OCI-LY1 (cell line): ENCODE measurements at regions not wholly inside any gene's neighbourhood (a gene's known extent, or its start where the extent isn't known, plus 50 kb on each side); places are given as distances from the start of the nearest gene placed in this dataset.
"Not testable (repeated sequence)": the region's sequence is repeated elsewhere in the genome, so short reads cannot be mapped to it uniquely, and the experiment has no call there.

Experiments
- H2AFZ ChIP-seq: fragments of 200-600 bp; sonication (generic), shearing (Covaris generic); 2 replicates; pipeline ENCODE4 v1.6.0; 2014; ENCODE audit warnings: antibody characterized with exemption, mild to moderate bottlenecking, low read length
- H3F3A ChIP-seq: fragments of 200-600 bp; sonication (generic), shearing (Covaris generic); 2 replicates; pipeline ENCODE4 v1.6.0; 2014; ENCODE audit warnings: mild to moderate bottlenecking, antibody characterized with exemption, low read length, moderate library complexity; ENCODE audit not compliant: insufficient read depth
- H3K27ac ChIP-seq: fragments of 200-600 bp; sonication (generic); 2 replicates; pipeline ENCODE4 v1.5.1; 2014; ENCODE audit warnings: low read length, mixed run types, mild to moderate bottlenecking, low read depth; ENCODE audit not compliant: poor library complexity, severe bottlenecking
- H3K27me3 ChIP-seq: fragments of 200-600 bp; sonication (generic); 2 replicates; pipeline ENCODE4 v1.6.0; 2014; ENCODE audit warnings: antibody characterized with exemption, mild to moderate bottlenecking, low read length, moderate library complexity; ENCODE audit not compliant: insufficient read depth
- H3K36me3 ChIP-seq: fragments of 200-600 bp; sonication (generic); 2 replicates; pipeline ENCODE4 v1.6.1; 2014; ENCODE audit warnings: mild to moderate bottlenecking, antibody characterized with exemption, low read length, moderate library complexity, mixed read lengths; ENCODE audit not compliant: insufficient read depth
- H3K4me1 ChIP-seq: fragments of 200-600 bp; sonication (generic); 2 replicates; pipeline ENCODE4 v1.5.1; 2014; ENCODE audit warnings: mild to moderate bottlenecking, low read length, moderate library complexity; ENCODE audit not compliant: insufficient read depth, severe bottlenecking
- H3K4me2 ChIP-seq: fragments of 200-600 bp; sonication (generic), shearing (Covaris generic); 2 replicates; pipeline ENCODE4 v1.6.1; 2014; ENCODE audit warnings: low read length
- H3K4me3 ChIP-seq: fragments of 200-600 bp; sonication (generic); 2 replicates; pipeline ENCODE4 v1.5.1; 2014; ENCODE audit warnings: low read length, low read depth, mild to moderate bottlenecking, mixed read lengths; ENCODE audit not compliant: poor library complexity, severe bottlenecking
- H3K79me2 ChIP-seq: fragments of 200-600 bp; shearing (Covaris generic); 2 replicates; pipeline ENCODE4 v1.6.1; 2016; ENCODE audit warnings: mixed run types, low read length, mixed read lengths; ENCODE audit not compliant: insufficient read depth
- H3K9ac ChIP-seq: fragments of 200-600 bp; sonication (generic), shearing (Covaris generic); 2 replicates; pipeline ENCODE4 v1.6.1; 2014; ENCODE audit warnings: mild to moderate bottlenecking, low read length, mixed read lengths
- H3K9me2 ChIP-seq: fragments of 200-600 bp; sonication (generic), shearing (Covaris generic); 2 replicates; pipeline ENCODE4 v1.6.1; 2014; ENCODE audit warnings: low read depth, mild to moderate bottlenecking, low read length, mixed read lengths
- H3K9me3 ChIP-seq: fragments of 200-600 bp; shearing (Covaris generic); 2 replicates; pipeline ENCODE4 v1.6.1; 2014; ENCODE audit warnings: low read length, mixed read lengths
- H4K20me1 ChIP-seq: fragments of 200-600 bp; sonication (generic), shearing (Covaris generic); 2 replicates; pipeline ENCODE4 v1.6.0; 2016; ENCODE audit warnings: mild to moderate bottlenecking, low read length; ENCODE audit not compliant: insufficient read depth
- EZH2 ChIP-seq: fragments of 200-600 bp; sonication (generic), shearing (Covaris generic); IDR thresholded peaks from 2 replicates; pipeline ENCODE4 v1.8.0; 2017; ENCODE audit warnings: borderline replicate concordance, mixed run types, mild to moderate bottlenecking, antibody characterized with exemption, low read length, moderate library complexity, mixed read lengths
- TF ChIP-seq, protein P1 (sequence below): fragments of 200-600 bp; sonication (generic), shearing (Covaris generic); IDR thresholded peaks from 2 replicates; pipeline ENCODE4 v1.5.1; 2017; ENCODE audit warnings: mild to moderate bottlenecking, antibody characterized with exemption, low read length, moderate library complexity, mixed read lengths

DNA sequence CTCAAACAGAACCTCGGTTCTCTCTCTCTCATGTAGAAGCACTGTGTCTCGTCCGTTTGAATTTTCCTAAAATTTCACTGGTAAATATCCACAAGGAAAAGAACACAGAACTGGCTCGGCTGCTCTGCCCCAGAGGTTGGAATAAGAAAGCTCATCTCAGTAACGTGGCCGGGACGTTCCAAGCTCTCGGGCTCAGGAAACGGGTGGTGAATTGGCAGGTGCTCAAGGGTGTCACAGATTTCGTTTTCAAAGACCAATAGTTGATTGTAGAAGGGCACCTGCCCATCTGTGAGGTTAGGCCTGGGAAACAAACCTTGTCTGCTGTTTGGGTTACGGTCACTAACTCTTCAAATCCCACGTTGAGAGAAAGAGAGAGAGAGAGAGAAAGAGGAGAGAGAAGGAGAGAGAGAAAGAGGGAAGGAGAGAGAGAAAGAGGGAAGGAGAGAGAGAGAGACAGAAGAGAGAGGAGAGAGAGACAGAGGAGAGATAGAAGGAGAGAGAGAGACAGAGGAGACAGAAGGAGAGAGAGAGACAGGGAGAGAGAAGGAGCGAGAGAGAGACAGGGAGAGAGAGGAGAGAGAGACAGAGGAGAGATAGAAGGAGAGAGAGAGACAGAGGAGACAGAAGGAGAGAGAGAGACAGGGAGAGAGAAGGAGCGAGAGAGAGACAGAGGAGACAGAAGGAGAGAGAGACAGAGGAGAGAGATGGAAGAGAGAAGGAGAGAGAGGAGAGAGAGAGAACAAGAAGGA, 106.6 kb downstream of the CRLF2 start:
- H3K9me2 ChIP-seq, result no peaks in the 10 kb centered on the region
- no peaks in the 10 kb centered on the region for H3K79me2 ChIP-seq
- H3K9me3 ChIP-seq, result no peaks in the 10 kb centered on the region
- no peaks in the 10 kb centered on the region for H4K20me1 ChIP-seq
- no peaks in the 10 kb centered on the region for H3K27me3 ChIP-seq
- H3K9ac ChIP-seq, result no peak overlapping the region
- H3K27ac ChIP-seq, result no peak overlapping the region
- no peak overlapping the region for H3K4me2 ChIP-seq
- TF ChIP-seq EZH2, result no peak
- TF ChIP-seq, protein P1, sequence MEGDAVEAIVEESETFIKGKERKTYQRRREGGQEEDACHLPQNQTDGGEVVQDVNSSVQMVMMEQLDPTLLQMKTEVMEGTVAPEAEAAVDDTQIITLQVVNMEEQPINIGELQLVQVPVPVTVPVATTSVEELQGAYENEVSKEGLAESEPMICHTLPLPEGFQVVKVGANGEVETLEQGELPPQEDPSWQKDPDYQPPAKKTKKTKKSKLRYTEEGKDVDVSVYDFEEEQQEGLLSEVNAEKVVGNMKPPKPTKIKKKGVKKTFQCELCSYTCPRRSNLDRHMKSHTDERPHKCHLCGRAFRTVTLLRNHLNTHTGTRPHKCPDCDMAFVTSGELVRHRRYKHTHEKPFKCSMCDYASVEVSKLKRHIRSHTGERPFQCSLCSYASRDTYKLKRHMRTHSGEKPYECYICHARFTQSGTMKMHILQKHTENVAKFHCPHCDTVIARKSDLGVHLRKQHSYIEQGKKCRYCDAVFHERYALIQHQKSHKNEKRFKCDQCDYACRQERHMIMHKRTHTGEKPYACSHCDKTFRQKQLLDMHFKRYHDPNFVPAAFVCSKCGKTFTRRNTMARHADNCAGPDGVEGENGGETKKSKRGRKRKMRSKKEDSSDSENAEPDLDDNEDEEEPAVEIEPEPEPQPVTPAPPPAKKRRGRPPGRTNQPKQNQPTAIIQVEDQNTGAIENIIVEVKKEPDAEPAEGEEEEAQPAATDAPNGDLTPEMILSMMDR, result no peak
- H3K4me1 ChIP-seq, result no peaks in the 10 kb centered on the region
- no peak overlapping the region for H3K4me3 ChIP-seq
- no peaks in the 10 kb centered on the region for H3K36me3 ChIP-seq
- H3F3A ChIP-seq, result no peaks in the 10 kb centered on the region
- no peak overlapping the region for H2AFZ ChIP-seq

DNA sequence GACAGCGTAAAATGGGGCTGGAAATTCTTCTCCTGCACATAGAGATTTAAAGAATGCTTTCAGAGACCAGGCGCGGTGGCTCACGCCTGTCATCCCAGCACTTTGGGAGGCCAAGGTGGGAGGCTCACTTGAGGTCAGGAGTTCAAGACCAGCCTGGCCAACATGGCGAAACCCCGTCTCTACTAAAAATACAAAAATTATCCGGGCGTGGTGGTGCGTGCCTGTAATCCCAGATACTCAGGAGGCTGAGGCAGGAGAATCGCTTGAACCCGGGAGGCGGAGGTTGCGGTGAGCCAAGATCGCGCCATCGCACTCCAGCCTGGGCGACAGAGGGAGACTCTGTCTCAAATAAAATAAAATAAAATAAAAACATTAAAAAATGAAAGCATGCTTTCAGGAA, 107.4 kb downstream of the CRLF2 start:
- H3K27me3 ChIP-seq, H3K36me3 ChIP-seq, H3K4me1 ChIP-seq, H2AFZ ChIP-seq, H3K9me3 ChIP-seq, H3K9me2 ChIP-seq, H4K20me1 ChIP-seq, H3K9ac ChIP-seq, H3K4me2 ChIP-seq, H3K4me3 ChIP-seq, H3K27ac ChIP-seq, H3F3A ChIP-seq, H3K79me2 ChIP-seq: not testable (repeated sequence)

DNA sequence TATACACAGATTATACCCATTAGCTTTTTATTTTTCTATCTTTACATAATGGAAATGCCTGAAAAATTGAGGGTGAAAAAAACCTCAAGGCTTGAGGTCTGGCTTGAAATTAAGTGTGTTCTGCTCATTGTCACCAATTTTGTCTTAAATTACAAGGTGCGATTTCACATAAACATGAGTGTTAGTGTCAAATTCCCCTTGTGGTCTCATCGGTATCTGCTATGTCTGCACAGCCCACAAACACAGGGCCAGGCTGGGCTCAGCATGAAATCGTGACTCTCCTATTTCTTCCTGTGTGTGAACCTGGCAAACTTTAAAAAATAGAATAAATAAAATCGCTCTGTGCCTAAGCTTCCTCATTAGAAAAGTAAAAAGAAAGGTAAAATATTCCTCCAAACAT, 109.1 kb downstream of the CRLF2 start:
- Histone ChIP-seq H2AFZ (no peak overlapping the region), H3K9ac (no peak overlapping the region), H3K27ac (no peak overlapping the region), H3K9me2 (no peaks in the 10 kb centered on the region), H3K27me3 (no peaks in the 10 kb centered on the region), H3K4me2 (no peak overlapping the region), H4K20me1 (no peaks in the 10 kb centered on the region), H3K9me3 (no peaks in the 10 kb centered on the region), H3K4me1 (no peaks in the 10 kb centered on the region), H3F3A (no peaks in the 10 kb centered on the region), H3K36me3 (no peaks in the 10 kb centered on the region), H3K4me3 (no peak overlapping the region), H3K79me2 (no peaks in the 10 kb centered on the region)
- TF ChIP-seq, protein P1, result no peak
- TF ChIP-seq EZH2, result no peak

DNA sequence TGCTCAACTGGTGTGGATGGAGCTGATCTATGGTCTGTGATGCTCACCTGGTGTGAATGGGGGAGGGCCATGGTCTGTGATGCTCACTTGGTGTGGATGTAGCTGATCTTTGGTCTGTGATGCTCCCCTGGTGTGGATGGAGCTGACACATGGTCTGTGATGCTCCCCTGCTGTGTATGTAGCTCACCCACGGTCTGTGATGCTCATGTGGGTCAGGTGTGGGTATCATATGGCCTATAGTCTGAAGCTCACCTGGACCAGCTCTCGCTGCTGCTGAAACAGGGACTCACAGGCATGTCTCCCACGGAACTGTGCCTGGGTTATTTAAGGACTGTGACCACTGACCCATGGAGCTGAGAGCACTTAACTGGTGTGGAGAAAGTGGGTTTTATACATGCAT, 109.7 kb downstream of the CRLF2 start:
- Histone ChIP-seq H3K79me2 (no peaks in the 10 kb centered on the region), H3K4me1 (no peaks in the 10 kb centered on the region), H3K9ac (no peak overlapping the region), H3K9me3 (no peaks in the 10 kb centered on the region), H3K27me3 (no peaks in the 10 kb centered on the region), H3K36me3 (no peaks in the 10 kb centered on the region), H3K4me3 (no peak overlapping the region), H3K27ac (no peak overlapping the region), H4K20me1 (no peaks in the 10 kb centered on the region), H2AFZ (no peak overlapping the region), H3F3A (no peaks in the 10 kb centered on the region), H3K4me2 (no peak overlapping the region), H3K9me2 (no peaks in the 10 kb centered on the region)
- TF ChIP-seq, protein P1, result no peak
- no peak for TF ChIP-seq EZH2

DNA sequence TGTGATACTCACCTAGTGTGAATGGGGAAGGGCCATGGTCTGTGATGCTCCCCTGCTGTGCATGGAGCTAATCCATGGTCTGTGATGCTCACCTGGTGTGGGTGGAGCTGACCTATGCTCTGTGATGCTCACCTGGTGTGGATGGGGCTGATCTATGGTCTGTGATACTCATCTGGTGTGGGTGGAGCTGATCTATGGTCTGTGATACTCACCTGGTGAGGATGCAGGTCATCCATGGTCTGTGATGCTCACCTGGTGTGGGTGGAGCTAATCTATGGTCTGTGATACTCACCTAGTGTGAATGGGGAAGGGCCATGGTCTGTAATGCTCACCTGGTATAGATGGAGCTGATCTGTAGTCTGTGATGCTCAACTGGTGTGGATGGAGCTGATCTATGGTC, 110.2 kb downstream of the CRLF2 start:
- not testable (repeated sequence) for H3K4me1 ChIP-seq, H3K9me3 ChIP-seq, H3K36me3 ChIP-seq, H3K9me2 ChIP-seq, H3K4me3 ChIP-seq, H4K20me1 ChIP-seq, H3K27me3 ChIP-seq, H2AFZ ChIP-seq, H3F3A ChIP-seq, H3K4me2 ChIP-seq, H3K27ac ChIP-seq, H3K9ac ChIP-seq, H3K79me2 ChIP-seq
